Neural cell (in vitro differentiated cells): ENCODE measurements at regions not wholly inside any gene's neighbourhood (a gene's known extent, or its start where the extent isn't known, plus 50 kb on each side); places are given as distances from the start of the nearest gene placed in this dataset.

ENCODE experiments used
- H2AFZ ChIP-seq: fragments of 200-600, 300-800 bp; sonication (generic), shearing (Covaris generic); 2 replicates; pipeline ENCODE4 v1.6.0; 2014; ENCODE audit warnings: low read depth, mild to moderate bottlenecking, antibody characterized with exemption, low read length, moderate library complexity
- H3F3A ChIP-seq: fragments of 200-600 bp; shearing (Covaris generic); 2 replicates; pipeline ENCODE4 v1.6.1; 2016; ENCODE audit warnings: mild to moderate bottlenecking, moderate library complexity, mixed read lengths, antibody characterized with exemption, low read length; ENCODE audit not compliant: insufficient read depth, poor library complexity, severe bottlenecking
- H3K27ac ChIP-seq: fragments of 200-600, 300-800 bp; sonication (generic), shearing (Covaris generic); 2 replicates; pipeline ENCODE4 v1.5.1; 2014; ENCODE audit warnings: mild to moderate bottlenecking, low read length, moderate library complexity
- H3K27me3 ChIP-seq: fragments of 300-800, 200-600 bp; sonication (generic), shearing (Covaris generic); 2 replicates; pipeline ENCODE4 v1.6.0; 2014; ENCODE audit warnings: mild to moderate bottlenecking, low read depth, low read length, moderate library complexity; ENCODE audit not compliant: insufficient read depth
- H3K36me3 ChIP-seq: fragments of 300-800, 200-600 bp; sonication (generic), shearing (Covaris generic); 2 replicates; pipeline ENCODE4 v1.5.1; 2014; ENCODE audit warnings: mild to moderate bottlenecking, antibody characterized with exemption, low read length, moderate library complexity; ENCODE audit not compliant: insufficient read depth
- H3K4me2 ChIP-seq: fragments of 300-800, 200-600 bp; sonication (generic), shearing (Covaris generic); 2 replicates; pipeline ENCODE4 v1.6.0; 2014; ENCODE audit warnings: mild to moderate bottlenecking, low read length
- H3K4me3 ChIP-seq: fragments of 300-800, 200-600 bp; sonication (generic), shearing (Covaris generic); 2 replicates; pipeline ENCODE4 v1.5.1; 2014; ENCODE audit warnings: mild to moderate bottlenecking, low read length, moderate library complexity
- H3K79me2 ChIP-seq: fragments of 200-600 bp; shearing (Covaris generic); replicated peaks from 2 replicates; pipeline ENCODE4 v1.6.0; 2014; ENCODE audit warnings: mild to moderate bottlenecking, low read length, moderate library complexity; ENCODE audit not compliant: insufficient read depth
- H3K9ac ChIP-seq: fragments of 300-800, 200-600 bp; sonication (generic), shearing (Covaris generic); 2 replicates; pipeline ENCODE4 v1.6.1; 2016; ENCODE audit warnings: mild to moderate bottlenecking, low read length, mixed read lengths
- H3K9me2 ChIP-seq: fragments of 200-600 bp; shearing (Covaris generic); 2 replicates; pipeline ENCODE4 v1.6.1; 2016; ENCODE audit warnings: mild to moderate bottlenecking, low read length, mixed read lengths; ENCODE audit not compliant: insufficient read depth
- H3K9me3 ChIP-seq: fragments of 200-600, 300-800 bp; sonication (generic), shearing (Covaris generic); 2 replicates; pipeline ENCODE4 v1.6.1; 2016; ENCODE audit warnings: mild to moderate bottlenecking, mixed run types, low read length, moderate library complexity, mixed read lengths
- H4K20me1 ChIP-seq: fragments of 200-600 bp; shearing (Covaris generic); 2 replicates; pipeline ENCODE4 v1.6.1; 2016; ENCODE audit warnings: mild to moderate bottlenecking, mixed run types; ENCODE audit not compliant: insufficient read depth
- EP300 ChIP-seq: fragments of 450-650 bp; conservative IDR thresholded peaks from 2 replicates; pipeline ENCODE4 v1.6.1; 2014; ENCODE audit warnings: antibody characterized with exemption, mild to moderate bottlenecking, moderate library complexity; ENCODE audit not compliant: poor library complexity, severe bottlenecking
- EZH2 ChIP-seq: fragments of 200-600, 300-800 bp; shearing (Covaris generic), sonication (generic); IDR thresholded peaks from 2 replicates; pipeline ENCODE4 v1.6.1; 2014; ENCODE audit warnings: antibody characterized with exemption, low read length, borderline replicate concordance, mild to moderate bottlenecking; ENCODE audit not compliant: insufficient read depth, poor library complexity, severe bottlenecking
- MXI1 ChIP-seq: fragments of 450-650 bp; conservative IDR thresholded peaks from 2 replicates; pipeline ENCODE4 v1.6.1; 2014; ENCODE audit warnings: antibody characterized with exemption, mild to moderate bottlenecking; ENCODE audit not compliant: poor library complexity, severe bottlenecking
- POLR2AphosphoS5 ChIP-seq: IDR thresholded peaks from 2 replicates; pipeline ENCODE4 v1.6.1; 2012
- RAD21 ChIP-seq: fragments of 450-650 bp; conservative IDR thresholded peaks from 2 replicates; pipeline ENCODE4 v1.6.1; 2014; ENCODE audit warnings: antibody characterized with exemption, mild to moderate bottlenecking, moderate library complexity
- TAF1 ChIP-seq: IDR thresholded peaks from 2 replicates; pipeline ENCODE4 v1.6.1; 2012; ENCODE audit warnings: low read depth
- TF ChIP-seq, protein P1 (sequence below): fragments of 450-650 bp; IDR thresholded peaks from 2 replicates; pipeline ENCODE4 v1.5.1; 2014; ENCODE audit warnings: antibody characterized with exemption, mild to moderate bottlenecking, moderate library complexity; ENCODE audit not compliant: poor library complexity, severe bottlenecking
- TF ChIP-seq, protein P2 (sequence below): IDR thresholded peaks from 2 replicates; pipeline ENCODE4 v1.6.1; 2012; ENCODE audit warnings: borderline replicate concordance

DNA sequence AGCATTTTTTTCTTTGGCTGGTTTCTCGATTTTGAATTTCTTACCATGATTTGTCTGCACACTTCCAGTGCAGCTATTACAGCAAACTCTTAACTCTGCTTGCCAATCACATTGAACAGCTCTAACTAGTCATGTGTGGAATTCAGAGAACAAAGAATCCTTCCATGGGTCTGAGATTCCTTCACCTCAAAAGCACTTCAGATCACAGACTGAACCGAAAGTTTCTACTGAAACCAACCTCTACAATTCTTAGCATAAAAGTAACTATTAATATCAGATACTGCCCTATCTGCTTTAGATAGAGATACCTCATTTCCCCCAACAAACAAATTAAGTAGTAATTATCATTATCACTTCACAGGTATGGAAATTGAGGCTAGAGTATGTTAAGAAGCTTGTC is 56.5 kb upstream of the SP4 start:
- peak overlapping the region; percentile 5 for H3K4me3 ChIP-seq
- H3K4me2 ChIP-seq: no peak overlapping the region
- no peaks in the 10 kb centered on the region for H3F3A ChIP-seq
- peak overlapping the region; percentile 30 for H2AFZ ChIP-seq
- no peaks in the 10 kb centered on the region for H4K20me1 ChIP-seq
- no peak overlapping the region for H3K27ac ChIP-seq
- no peak overlapping the region for H3K9ac ChIP-seq
- TF ChIP-seq TAF1 (no peak), MXI1 (no peak), EZH2 (no peak), RAD21 (no peak), POLR2AphosphoS5 (no peak)
- TF ChIP-seq, protein P1, sequence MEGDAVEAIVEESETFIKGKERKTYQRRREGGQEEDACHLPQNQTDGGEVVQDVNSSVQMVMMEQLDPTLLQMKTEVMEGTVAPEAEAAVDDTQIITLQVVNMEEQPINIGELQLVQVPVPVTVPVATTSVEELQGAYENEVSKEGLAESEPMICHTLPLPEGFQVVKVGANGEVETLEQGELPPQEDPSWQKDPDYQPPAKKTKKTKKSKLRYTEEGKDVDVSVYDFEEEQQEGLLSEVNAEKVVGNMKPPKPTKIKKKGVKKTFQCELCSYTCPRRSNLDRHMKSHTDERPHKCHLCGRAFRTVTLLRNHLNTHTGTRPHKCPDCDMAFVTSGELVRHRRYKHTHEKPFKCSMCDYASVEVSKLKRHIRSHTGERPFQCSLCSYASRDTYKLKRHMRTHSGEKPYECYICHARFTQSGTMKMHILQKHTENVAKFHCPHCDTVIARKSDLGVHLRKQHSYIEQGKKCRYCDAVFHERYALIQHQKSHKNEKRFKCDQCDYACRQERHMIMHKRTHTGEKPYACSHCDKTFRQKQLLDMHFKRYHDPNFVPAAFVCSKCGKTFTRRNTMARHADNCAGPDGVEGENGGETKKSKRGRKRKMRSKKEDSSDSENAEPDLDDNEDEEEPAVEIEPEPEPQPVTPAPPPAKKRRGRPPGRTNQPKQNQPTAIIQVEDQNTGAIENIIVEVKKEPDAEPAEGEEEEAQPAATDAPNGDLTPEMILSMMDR: no peak
- TF ChIP-seq, protein P2, sequence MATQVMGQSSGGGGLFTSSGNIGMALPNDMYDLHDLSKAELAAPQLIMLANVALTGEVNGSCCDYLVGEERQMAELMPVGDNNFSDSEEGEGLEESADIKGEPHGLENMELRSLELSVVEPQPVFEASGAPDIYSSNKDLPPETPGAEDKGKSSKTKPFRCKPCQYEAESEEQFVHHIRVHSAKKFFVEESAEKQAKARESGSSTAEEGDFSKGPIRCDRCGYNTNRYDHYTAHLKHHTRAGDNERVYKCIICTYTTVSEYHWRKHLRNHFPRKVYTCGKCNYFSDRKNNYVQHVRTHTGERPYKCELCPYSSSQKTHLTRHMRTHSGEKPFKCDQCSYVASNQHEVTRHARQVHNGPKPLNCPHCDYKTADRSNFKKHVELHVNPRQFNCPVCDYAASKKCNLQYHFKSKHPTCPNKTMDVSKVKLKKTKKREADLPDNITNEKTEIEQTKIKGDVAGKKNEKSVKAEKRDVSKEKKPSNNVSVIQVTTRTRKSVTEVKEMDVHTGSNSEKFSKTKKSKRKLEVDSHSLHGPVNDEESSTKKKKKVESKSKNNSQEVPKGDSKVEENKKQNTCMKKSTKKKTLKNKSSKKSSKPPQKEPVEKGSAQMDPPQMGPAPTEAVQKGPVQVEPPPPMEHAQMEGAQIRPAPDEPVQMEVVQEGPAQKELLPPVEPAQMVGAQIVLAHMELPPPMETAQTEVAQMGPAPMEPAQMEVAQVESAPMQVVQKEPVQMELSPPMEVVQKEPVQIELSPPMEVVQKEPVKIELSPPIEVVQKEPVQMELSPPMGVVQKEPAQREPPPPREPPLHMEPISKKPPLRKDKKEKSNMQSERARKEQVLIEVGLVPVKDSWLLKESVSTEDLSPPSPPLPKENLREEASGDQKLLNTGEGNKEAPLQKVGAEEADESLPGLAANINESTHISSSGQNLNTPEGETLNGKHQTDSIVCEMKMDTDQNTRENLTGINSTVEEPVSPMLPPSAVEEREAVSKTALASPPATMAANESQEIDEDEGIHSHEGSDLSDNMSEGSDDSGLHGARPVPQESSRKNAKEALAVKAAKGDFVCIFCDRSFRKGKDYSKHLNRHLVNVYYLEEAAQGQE: no peak
- H3K79me2 ChIP-seq: no peaks in the 10 kb centered on the region
- no peaks in the 10 kb centered on the region for H3K9me3 ChIP-seq
- H3K27me3 ChIP-seq: no peaks in the 10 kb centered on the region
- H3K9me2 ChIP-seq: no peaks in the 10 kb centered on the region
- H3K36me3 ChIP-seq: no peaks in the 10 kb centered on the region

DNA sequence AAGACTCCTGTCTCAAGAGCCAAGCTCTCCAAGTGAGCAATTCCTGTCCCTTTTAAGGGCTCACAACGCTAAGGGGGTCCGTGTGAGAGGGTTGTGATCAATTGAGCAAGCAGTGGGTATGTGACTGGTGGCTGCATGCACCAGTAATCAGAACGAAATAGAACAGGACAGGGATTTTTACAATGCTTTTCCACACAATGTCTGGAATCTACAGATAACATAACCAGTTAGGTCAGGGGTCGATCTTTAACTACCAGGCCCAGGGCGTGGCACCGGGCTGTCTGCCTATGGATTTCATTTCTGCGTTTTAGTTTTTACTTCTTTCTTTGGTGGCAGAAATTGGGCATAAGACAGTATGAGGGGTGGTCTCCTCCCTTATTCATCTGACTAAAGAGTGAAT is 54.9 kb upstream of the SP4 start:
- no peak overlapping the region for H3K4me3 ChIP-seq
- no peaks in the 10 kb centered on the region for H3K36me3 ChIP-seq
- no peak overlapping the region for H3K9ac ChIP-seq
- TF ChIP-seq, protein P1: no peak
- TF ChIP-seq RAD21 (no peak), TAF1 (no peak), EP300 (no peak)
- no peaks in the 10 kb centered on the region for H3K9me2 ChIP-seq
- H2AFZ ChIP-seq: no peak overlapping the region
- no peak overlapping the region for H3K4me2 ChIP-seq
- H4K20me1 ChIP-seq: no peaks in the 10 kb centered on the region
- H3K27me3 ChIP-seq: no peaks in the 10 kb centered on the region
- H3K27ac ChIP-seq: no peak overlapping the region
- H3K79me2 ChIP-seq: no peaks in the 10 kb centered on the region
- no peaks in the 10 kb centered on the region for H3F3A ChIP-seq
- H3K9me3 ChIP-seq: no peaks in the 10 kb centered on the region
